Motor neuron (in vitro differentiated cells): ENCODE measurements at regions not wholly inside any gene's neighbourhood (a gene's known extent, or its start where the extent isn't known, plus 50 kb on each side); places are given as distances from the start of the nearest gene placed in this dataset.
A peak's percentile ranks its signal among the peaks of the same experiment; 100 is the strongest.
"Not testable (repeated sequence)": the region's sequence is repeated elsewhere in the genome, so short reads cannot be mapped to it uniquely, and the experiment has no call there.

Experiments
- ATAC-seq, 8 experiments: fragments of 200-7000 bp; cut with Tn5 transposase; replicated peaks in 6 of 8; 2 replicates each; pipeline ENCODE4 v1.8.0; 2021; ENCODE audit warnings: mild to moderate bottlenecking in 8 of 8, moderate library complexity in 8 of 8
- H3K27ac ChIP-seq, 2 donors: fragments of 250-450 bp; sonication (Bioruptor Pico); 2 replicates each; pipeline ENCODE4 v1.9.0; 2021; ENCODE audit warnings: antibody characterized with exemption in 2 of 2, mild to moderate bottlenecking in 2 of 2, moderate library complexity in 1 of 2
- H3K4me1 ChIP-seq, 2 donors: fragments of 250-450 bp; sonication (Bioruptor Pico); replicated peaks in 1 of 2; 2 replicates each; pipeline ENCODE4 v1.6.1; 2021; ENCODE audit warnings: antibody characterized with exemption in 2 of 2, mild to moderate bottlenecking in 2 of 2, moderate library complexity in 1 of 2
- H3K4me3 ChIP-seq, 5 donors: fragments of 250-450 bp; sonication (Bioruptor Pico); 2 replicates each; pipeline ENCODE4 v1.9.0; 2021; ENCODE audit warnings: antibody characterized with exemption in 5 of 5, mild to moderate bottlenecking in 5 of 5, moderate library complexity in 4 of 5
- WGBS, 10 experiments: fragments of 450-650 bp; shearing (Covaris generic); methylation state at CpG; one replicate each; pipeline ENCODE4 v1.0.0; 2022; 5-methylcytosine and 5-hydroxymethylcytosine counted together
- in situ Hi-C, 9 experiments: fragments of 400-800 bp; cut with MboI; loops; one replicate each; pipeline ENCODE4 v1.15.0; 2021; ENCODE audit warnings: low sequenced_read_pairs in 9 of 9, low pct_unique_long_range_greater_than_20kb in 2 of 9; ENCODE audit not compliant: unreplicated experiment in 9 of 9

- WGBS, 10 experiments, result 7 to 100% (median 90%) methylated on average over 2 to 5 of the region's 6 CpGs; no CpG with 5 or more reads in 3 of the 10 experiments
- Histone ChIP-seq H3K4me3 (no peak overlapping the region), H3K27ac (no peak overlapping the region), H3K4me1 (no peaks in the 10 kb centered on the region)
- in situ Hi-C loops, result no loop called here
- no peak for ATAC-seq
Observed at GRCh38 chr18:66440433-66440832, 163.5 kb downstream of the CDH19 start.

- no peaks in the 10 kb centered on the region for H3K4me1 ChIP-seq
- H3K27ac ChIP-seq, result no peak overlapping the region
- in situ Hi-C loops, result no loop called here
- no peak for ATAC-seq
- no peak overlapping the region for H3K4me3 ChIP-seq
- WGBS, 10 experiments, result 70 to 100% (median 81%) methylated on average over 1 to 7 of the region's 7 CpGs; no CpG with 5 or more reads in 6 of the 10 experiments
Observed at GRCh38 chr18:66439670-66440069, 164.2 kb downstream of the CDH19 start.

- ATAC-seq, result no peak
- 0 to 91% (median 36%) methylated on average over 1 of the region's 1 CpG; no CpG with 5 or more reads in 2 of the 10 experiments for WGBS, 10 experiments
- Histone ChIP-seq H3K4me1 (no peaks in the 10 kb centered on the region), H3K27ac (no peak overlapping the region), H3K4me3 (no peak overlapping the region)
- in situ Hi-C loops, result no loop called here
Observed at GRCh38 chr18:66438711-66439536, 165.0 kb downstream of the CDH19 start.

- in situ Hi-C loops, result no loop called here
- peak in 1 of 8 experiments; percentile 30 for ATAC-seq
- Histone ChIP-seq H3K27ac (no peak overlapping the region), H3K4me3 (no peak overlapping the region), H3K4me1 (peaks cover 5 to 7% of the 10 kb centered on the region in 2 donors)
- WGBS, 10 experiments, result 0 to 100% (median 88%) methylated on average over 1 of the region's 1 CpG; no CpG with 5 or more reads in 4 of the 10 experiments
Observed at GRCh38 chr18:66432636-66433035, 171.3 kb downstream of the CDH19 start.

- in situ Hi-C loops, result no loop called here
- peaks cover 5 to 15% of the 10 kb centered on the region in 2 donors for H3K4me1 ChIP-seq
- WGBS, 10 experiments, result 0 to 100% (median 43%) methylated on average over 1 of the region's 1 CpG; no CpG with 5 or more reads in 4 of the 10 experiments
Observed at GRCh38 chr18:66428795-66429194, 175.1 kb downstream of the CDH19 start.

GRCh38 chr18:66419400-66419799 is 184.5 kb downstream of the CDH19 start:
- H3K27ac ChIP-seq, result no peak overlapping the region
- in situ Hi-C loops, result no loop called here
- H3K4me1 ChIP-seq, result no peaks in the 10 kb centered on the region
- ATAC-seq, result no peak
- 13 to 100% (median 59%) methylated on average over 1 to 5 of the region's 5 CpGs; no CpG with 5 or more reads in 2 of the 10 experiments for WGBS, 10 experiments
- no peak overlapping the region for H3K4me3 ChIP-seq

More at GRCh38 chr18:66428795-66429194, 175.1 kb downstream of the CDH19 start:
- ATAC-seq, result peak in 3 of 8 experiments; percentile 47 to 74 (median 57)
- H3K4me3 ChIP-seq, result no peak overlapping the region
- no peak overlapping the region for H3K27ac ChIP-seq

GRCh38 chr18:66410692-66411091 is 193.2 kb downstream of the CDH19 start:
- 0 to 90% (median 75%) methylated on average over 1 to 3 of the region's 3 CpGs; no CpG with 5 or more reads in 1 of the 10 experiments for WGBS, 10 experiments
- Histone ChIP-seq H3K27ac (no peak overlapping the region), H3K4me1 (no peaks in the 10 kb centered on the region), H3K4me3 (no peak overlapping the region)
- ATAC-seq, result no peak
- in situ Hi-C loops, result no loop called here

- Histone ChIP-seq H3K27ac (no peak overlapping the region), H3K4me3 (no peak overlapping the region), H3K4me1 (no peaks in the 10 kb centered on the region)
- 50 to 80% methylated on average over 1 to 2 of the region's 30 CpGs; no CpG with 5 or more reads in 8 of the 10 experiments for WGBS, 10 experiments
- in situ Hi-C loops, result no loop called here
- ATAC-seq, result no peak
Observed at GRCh38 chr18:66395671-66396218, 208.1 kb downstream of the CDH19 start.

- Histone ChIP-seq H3K27ac (no peak overlapping the region), H3K4me3 (no peak overlapping the region), H3K4me1 (no peaks in the 10 kb centered on the region)
- 0 to 100% (median 44%) methylated on average over 1 of the region's 1 CpG; no CpG with 5 or more reads in 4 of the 10 experiments for WGBS, 10 experiments
- ATAC-seq, result no peak
- in situ Hi-C loops, result no loop called here
Observed at GRCh38 chr18:66393463-66393862, 210.4 kb downstream of the CDH19 start.

- in situ Hi-C loops, result no loop called here
- no peak overlapping the region for H3K4me3 ChIP-seq
- no peaks in the 10 kb centered on the region for H3K4me1 ChIP-seq
- no peak overlapping the region for H3K27ac ChIP-seq
- ATAC-seq, result no peak
- WGBS, 10 experiments, result 0 to 88% (median 60%) methylated on average over 1 to 2 of the region's 2 CpGs; no CpG with 5 or more reads in 3 of the 10 experiments
Observed at GRCh38 chr18:66377291-66377690, 226.6 kb downstream of the CDH19 start.

GRCh38 chr18:66375391-66375790 is 228.5 kb downstream of the CDH19 start:
- 0 to 100% (median 29%) methylated on average over 1 to 2 of the region's 2 CpGs; no CpG with 5 or more reads in 2 of the 10 experiments for WGBS, 10 experiments
- H3K4me3 ChIP-seq, in situ Hi-C loops: not testable (repeated sequence)

GRCh38 chr18:66346833-66347588 is 256.9 kb downstream of the CDH19 start:
- peaks cover 5 to 7% of the 10 kb centered on the region in 2 donors for H3K4me1 ChIP-seq
- in situ Hi-C loops, result no loop called here
- 0 to 44% (median 0%) methylated on average over 1 of the region's 1 CpG; no CpG with 5 or more reads in 3 of the 10 experiments for WGBS, 10 experiments
- no peak overlapping the region for H3K27ac ChIP-seq
- ATAC-seq, result peak in 5 of 8 experiments; percentile 27 to 60 (median 50)
- no peak overlapping the region for H3K4me3 ChIP-seq

More at GRCh38 chr18:66375391-66375790, 228.5 kb downstream of the CDH19 start:
- not testable (repeated sequence) for H3K4me1 ChIP-seq, H3K27ac ChIP-seq, ATAC-seq

GRCh38 chr18:66344227-66344626 is 259.7 kb downstream of the CDH19 start:
- ATAC-seq, result no peak
- Histone ChIP-seq H3K4me3 (no peak overlapping the region), H3K27ac (no peak overlapping the region), H3K4me1 (peaks cover 5 to 7% of the 10 kb centered on the region in 2 donors)
- in situ Hi-C loops, result no loop called here
- WGBS, 10 experiments, result 0 to 100% (median 75%) methylated on average over 1 to 2 of the region's 2 CpGs
